CD14-positive monocyte (primary cell): ENCODE measurements at regions not wholly inside any gene's neighbourhood (a gene's known extent, or its start where the extent isn't known, plus 50 kb on each side); places are given as distances from the start of the nearest gene placed in this dataset.

Experiments
- DNase-seq, 3 donors: peaks; one replicate each; pipeline ENCODE4 v3.0.0-alpha.2; 2011 to 2022
- H2AFZ ChIP-seq: 2 replicates; pipeline ENCODE4 v1.6.0; 2012; ENCODE audit warnings: mild to moderate bottlenecking, low read depth, low read length, inconsistent platforms; ENCODE audit not compliant: insufficient read depth, poor library complexity, severe bottlenecking
- H3K27ac ChIP-seq, 2 donors: 1 replicate in 1 of 2; 2 replicates in 1 of 2; pipeline ENCODE4 v1.5.1; 2012 to 2013; ENCODE audit warnings: low read length in 2 of 2, control low read depth in 1 of 2, inconsistent platforms in 1 of 2, low read depth in 1 of 2, mild to moderate bottlenecking in 1 of 2
- H3K27me3 ChIP-seq, 2 donors: one replicate each; pipeline versions ENCODE4 v1.6.0 to v1.6.1; 2011 to 2013; ENCODE audit warnings: low read length in 2 of 2; ENCODE audit not compliant: control insufficient read depth in 2 of 2, insufficient read depth in 2 of 2
- H3K36me3 ChIP-seq, 2 donors: replicated peaks in 1 of 2; 1 replicate in 1 of 2; 2 replicates in 1 of 2; pipeline versions ENCODE4 v1.5.1 to v1.6.1; 2012 to 2013; ENCODE audit warnings: low read length in 2 of 2, control low read depth in 1 of 2, inconsistent platforms in 1 of 2, mild to moderate bottlenecking in 1 of 2; ENCODE audit not compliant: insufficient read depth in 2 of 2, control insufficient read depth in 1 of 2
- H3K4me1 ChIP-seq, 2 donors: 1 replicate in 1 of 2; 2 replicates in 1 of 2; pipeline versions ENCODE4 v1.5.1 to v1.6.1; 2012 to 2013; ENCODE audit warnings: low read length in 2 of 2, control low read depth in 1 of 2, inconsistent platforms in 1 of 2, mild to moderate bottlenecking in 1 of 2, moderate library complexity in 1 of 2; ENCODE audit not compliant: insufficient read depth in 2 of 2, control insufficient read depth in 1 of 2
- H3K4me2 ChIP-seq: replicated peaks from 2 replicates; pipeline ENCODE3; 2012; ENCODE audit warnings: low read length, moderate library complexity, mild to moderate bottlenecking; ENCODE audit not compliant: poor library complexity, severe bottlenecking; ENCODE audit errors: extremely low read depth
- H3K4me3 ChIP-seq, 3 experiments: fragments of 200-600 bp in 1 of 3; sonication (generic) in 1 of 3; replicated peaks in 1 of 3; 1 replicate in 2 of 3; 2 replicates in 1 of 3; pipeline ENCODE4 v1.5.1; 2011 to 2013; ENCODE audit warnings: low read length in 3 of 3, mild to moderate bottlenecking in 3 of 3, control low read depth in 2 of 3, low read depth in 2 of 3, inconsistent platforms in 1 of 3, moderate library complexity in 1 of 3
- H3K79me2 ChIP-seq: 2 replicates; pipeline ENCODE4 v1.6.0; 2012; ENCODE audit warnings: mild to moderate bottlenecking, control low read depth, inconsistent platforms, low read length, moderate library complexity; ENCODE audit not compliant: insufficient read depth
- H3K9ac ChIP-seq: 2 replicates; pipeline ENCODE4 v1.6.0; 2017; ENCODE audit warnings: low read length, mild to moderate bottlenecking; ENCODE audit not compliant: insufficient read depth, poor library complexity, severe bottlenecking
- H3K9me3 ChIP-seq, 2 donors: replicated peaks in 1 of 2; 1 replicate in 1 of 2; 2 replicates in 1 of 2; pipeline versions ENCODE4 v1.5.1 to v1.6.1; 2012 to 2013; ENCODE audit warnings: low read length in 2 of 2, control low read depth in 1 of 2; ENCODE audit not compliant: control insufficient read depth in 1 of 2, insufficient read depth in 1 of 2
- H4K20me1 ChIP-seq: 2 replicates; pipeline ENCODE4 v1.6.0; 2012; ENCODE audit warnings: mild to moderate bottlenecking, low read length, control low read depth, moderate library complexity; ENCODE audit not compliant: insufficient read depth
- H3K27ac Mint-ChIP-seq, 7 donors: one replicate each; pipeline ENCODE4 v1.8.0; 2020; ENCODE audit warnings: mild to moderate bottlenecking in 7 of 7, mixed read lengths in 7 of 7, moderate library complexity in 6 of 7, inconsistent platforms in 2 of 7
- H3K27me3 Mint-ChIP-seq, 3 donors: one replicate each; pipeline ENCODE4 v1.8.0; 2021 to 2022; ENCODE audit warnings: low read depth in 3 of 3, mild to moderate bottlenecking in 3 of 3, mixed read lengths in 3 of 3, moderate library complexity in 3 of 3, inconsistent platforms in 1 of 3
- H3K36me3 Mint-ChIP-seq, 2 donors: one replicate each; pipeline ENCODE4 v1.8.0; 2020; ENCODE audit warnings: mixed read lengths in 2 of 2, inconsistent platforms in 1 of 2, mild to moderate bottlenecking in 1 of 2
- H3K4me1 Mint-ChIP-seq: one replicate; pipeline ENCODE4 v1.8.0; 2020; ENCODE audit warnings: mild to moderate bottlenecking, mixed read lengths
- H3K4me3 Mint-ChIP-seq, 2 donors: one replicate each; pipeline ENCODE4 v1.8.0; 2020; ENCODE audit warnings: mild to moderate bottlenecking in 2 of 2, mixed read lengths in 2 of 2, moderate library complexity in 1 of 2
- H3K9me3 Mint-ChIP-seq, 7 donors: one replicate each; pipeline ENCODE4 v1.8.0; 2020 to 2022; ENCODE audit warnings: mixed read lengths in 7 of 7, mild to moderate bottlenecking in 6 of 7, moderate library complexity in 6 of 7, inconsistent platforms in 2 of 7
- WGBS: methylation state at CpG from one replicate; pipeline ENCODE4 v1.1.5; 2013; ENCODE audit warnings: missing lambda C conversion rate; ENCODE audit not compliant: insufficient coverage; 5-methylcytosine and 5-hydroxymethylcytosine counted together
- intact Hi-C, 2 donors: fragments of 100-400 bp; cut with micrococcal nuclease; formaldehyde crosslinking; loops; one replicate each; pipeline versions ENCODE4 v1.15.0 to v1.15.1; 2023
- TF ChIP-seq, protein P1 (sequence below): fragments of 200-600 bp; IDR thresholded peaks from one replicate; pipeline ENCODE4 v1.8.0; 2022; ENCODE audit warnings: antibody characterized with exemption, mild to moderate bottlenecking

DNA sequence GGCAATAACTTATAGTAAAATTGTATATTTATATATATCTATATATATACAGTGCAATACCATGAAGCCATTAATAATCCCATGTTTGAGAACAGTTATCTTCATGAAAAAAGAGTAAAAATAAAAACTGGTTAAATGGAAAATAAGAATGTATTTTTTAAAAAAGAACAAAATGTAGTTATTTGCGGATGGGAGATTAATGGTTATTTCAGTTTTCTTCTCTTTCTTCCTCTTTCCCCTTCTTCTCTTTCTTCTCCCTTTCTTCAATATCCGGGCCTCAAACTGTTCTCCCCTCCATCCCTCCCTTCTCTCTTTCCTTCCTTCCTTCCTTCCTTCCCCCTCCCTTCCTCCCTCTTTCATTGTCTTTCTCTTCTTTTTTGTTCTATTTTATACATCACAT, 1301.7 kb upstream of the IGFBP7 start:
- no peaks in the 10 kb centered on the region for H3K36me3 Mint-ChIP-seq
- Histone ChIP-seq H3K27ac (no peak overlapping the region), H2AFZ (no peak overlapping the region), H3K27me3 (no peaks in the 10 kb centered on the region), H3K4me2 (no peak overlapping the region), H3K9me3 (no peaks in the 10 kb centered on the region), H3K4me1 (no peaks in the 10 kb centered on the region), H3K9ac (no peak overlapping the region), H3K79me2 (no peaks in the 10 kb centered on the region), H4K20me1 (no peaks in the 10 kb centered on the region), H3K36me3 (no peaks in the 10 kb centered on the region), H3K4me3 (no peak overlapping the region)
- no peak overlapping the region for H3K27ac Mint-ChIP-seq
- TF ChIP-seq, protein P1, sequence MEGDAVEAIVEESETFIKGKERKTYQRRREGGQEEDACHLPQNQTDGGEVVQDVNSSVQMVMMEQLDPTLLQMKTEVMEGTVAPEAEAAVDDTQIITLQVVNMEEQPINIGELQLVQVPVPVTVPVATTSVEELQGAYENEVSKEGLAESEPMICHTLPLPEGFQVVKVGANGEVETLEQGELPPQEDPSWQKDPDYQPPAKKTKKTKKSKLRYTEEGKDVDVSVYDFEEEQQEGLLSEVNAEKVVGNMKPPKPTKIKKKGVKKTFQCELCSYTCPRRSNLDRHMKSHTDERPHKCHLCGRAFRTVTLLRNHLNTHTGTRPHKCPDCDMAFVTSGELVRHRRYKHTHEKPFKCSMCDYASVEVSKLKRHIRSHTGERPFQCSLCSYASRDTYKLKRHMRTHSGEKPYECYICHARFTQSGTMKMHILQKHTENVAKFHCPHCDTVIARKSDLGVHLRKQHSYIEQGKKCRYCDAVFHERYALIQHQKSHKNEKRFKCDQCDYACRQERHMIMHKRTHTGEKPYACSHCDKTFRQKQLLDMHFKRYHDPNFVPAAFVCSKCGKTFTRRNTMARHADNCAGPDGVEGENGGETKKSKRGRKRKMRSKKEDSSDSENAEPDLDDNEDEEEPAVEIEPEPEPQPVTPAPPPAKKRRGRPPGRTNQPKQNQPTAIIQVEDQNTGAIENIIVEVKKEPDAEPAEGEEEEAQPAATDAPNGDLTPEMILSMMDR: no peak
- intact Hi-C loops: no loop called here
- H3K27me3 Mint-ChIP-seq: no peaks in the 10 kb centered on the region
- H3K4me1 Mint-ChIP-seq: no peaks in the 10 kb centered on the region
- no CpG with 5 or more reads among the region's 2 CpGs for WGBS
- DNase-seq: no peak
- H3K4me3 Mint-ChIP-seq: no peak overlapping the region
- peaks cover 0 to 3% (median 3%) of the 10 kb centered on the region in 7 donors for H3K9me3 Mint-ChIP-seq

DNA sequence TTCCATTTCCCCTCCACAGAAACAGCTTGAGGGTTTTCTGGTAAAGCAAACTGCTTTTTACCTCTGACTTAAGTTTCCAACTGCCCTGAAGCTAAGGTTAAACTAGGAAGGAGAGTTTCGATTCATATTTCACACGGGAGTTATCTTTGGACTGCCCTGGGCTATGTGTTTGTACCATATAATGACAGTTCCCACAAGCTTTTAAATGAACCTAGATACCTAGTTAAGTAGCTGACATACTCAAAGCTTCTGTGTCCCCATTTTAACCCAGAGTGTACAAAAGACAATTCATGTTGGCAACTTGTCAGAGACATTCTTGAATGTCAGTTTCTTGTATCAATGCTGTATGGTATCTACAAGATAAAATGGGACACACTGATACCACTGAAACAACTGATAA, 1296.6 kb upstream of the IGFBP7 start:
- no peak overlapping the region for H3K9ac ChIP-seq
- no peaks in the 10 kb centered on the region for H3K9me3 ChIP-seq
- no peaks in the 10 kb centered on the region for H3K36me3 ChIP-seq
- H3K4me1 ChIP-seq: no peaks in the 10 kb centered on the region
- no peak overlapping the region for H3K4me3 Mint-ChIP-seq
- no peaks in the 10 kb centered on the region for H3K4me1 Mint-ChIP-seq
- H3K4me3 ChIP-seq: no peak overlapping the region
- no peaks in the 10 kb centered on the region for H3K27me3 ChIP-seq
- no peaks in the 10 kb centered on the region for H3K36me3 Mint-ChIP-seq
- no peak overlapping the region for H3K27ac Mint-ChIP-seq
- 100% methylated on average over 1 of the region's 2 CpGs for WGBS
- TF ChIP-seq, protein P1: no peak
- peaks cover under 1 to 8% (median 3%) of the 10 kb centered on the region in 7 donors for H3K9me3 Mint-ChIP-seq
- no peak overlapping the region for H2AFZ ChIP-seq
- no peaks in the 10 kb centered on the region for H3K79me2 ChIP-seq
- DNase-seq: no peak
- no peaks in the 10 kb centered on the region for H4K20me1 ChIP-seq
- no peak overlapping the region for H3K27ac ChIP-seq
- intact Hi-C loops: no loop called here
- no peaks in the 10 kb centered on the region for H3K27me3 Mint-ChIP-seq
- no peak overlapping the region for H3K4me2 ChIP-seq
